ENCODE measurements at regions not wholly inside any gene's neighbourhood (a gene's known extent, or its start where the extent isn't known, plus 50 kb on each side); places are given as distances from the start of the nearest gene placed in this dataset.

GRCh38 chr20:4066551-4066950, 51.2 kb upstream of the RNF24 start:
- H3K4me2 ChIP-seq (ENCODE audit: low read depth, low read length): no peak overlapping the region
- no peak for ATAC-seq
- H3K27ac ChIP-seq (ENCODE audit: extremely low read length, insufficient read depth, low read length): no peak overlapping the region
- H2AFZ ChIP-seq (ENCODE audit: low read length): no peak overlapping the region
- peaks cover 3 to 33% of the 10 kb centered on the region in 2 experiments; a peak in 3 of 5 replicates for H3K27me3 ChIP-seq (ENCODE audit: control insufficient read depth in 1 of 2, insufficient read depth in 2 of 2, low read length in 2 of 2)
- POLR2A ChIA-PET: no interaction called here
- WGBS (ENCODE audit: low lambda C conversion rate): 39% methylated on average over 5 of the region's 5 CpGs
- H3K4me3 ChIP-seq (replicated peaks in 1 of 3; ENCODE audit: insufficient read depth in 1 of 3, low read depth in 2 of 3, low read length in 3 of 3): no peak overlapping the region
- H3K9ac ChIP-seq (ENCODE audit: insufficient read depth, low read depth, low read length): no peak overlapping the region
- H3K4me1 ChIP-seq (ENCODE audit: insufficient read depth, low read length): peaks cover 23% of the 10 kb centered on the region
- no peaks in the 10 kb centered on the region for H4K20me1 ChIP-seq (ENCODE audit: insufficient read depth, low read length)
- intact Hi-C loops (cut with micrococcal nuclease; ENCODE audit: unreplicated experiment): no loop called here
- in situ Hi-C loops (cut with HindIII; ENCODE audit: extremely low pct_ligation_motif_present, low pct_unique_long_range_greater_than_20kb): no loop called here
- CTCF ChIA-PET (ENCODE audit: low intra/inter-chr PET ratio, low total read pairs): no interaction called here
- H3K36me3 ChIP-seq (replicated peaks in 1 of 2; ENCODE audit: control insufficient read depth in 1 of 2, insufficient read depth in 2 of 2, low read length in 2 of 2): no peaks in the 10 kb centered on the region
- no peaks in the 10 kb centered on the region for H3K9me3 ChIP-seq (ENCODE audit: low read length)
- FAIRE-seq: no peak
- no peak for DNase-seq (ENCODE audit: low spot score)
- no TSS peak for BruUV-seq (replicated peaks)
- no peaks in the 10 kb centered on the region for H3K79me2 ChIP-seq (ENCODE audit: insufficient read depth, low read length)
- TF ChIP-seq ZNF431 (CRISPR knock-in tag; IDR thresholded peaks at IDR 0.05; ENCODE audit: borderline replicate concordance, low read depth) (no peak), REXO4 (CRISPR knock-in tag; IDR thresholded peaks at IDR 0.05; ENCODE audit: borderline replicate concordance) (no peak), SMARCE1 (IDR thresholded peaks at IDR 0.05; ENCODE audit: borderline replicate concordance) (no peak), ZNF207 (IDR thresholded peaks at IDR 0.05; ENCODE audit: borderline replicate concordance) (no peak), MIER3 (CRISPR knock-in tag; IDR thresholded peaks at IDR 0.05; ENCODE audit: borderline replicate concordance) (no peak), ZNF850 (CRISPR knock-in tag; conservative IDR thresholded peaks at IDR 0.05) (no peak), SP5 (CRISPR knock-in tag; IDR thresholded peaks at IDR 0.05; ENCODE audit: borderline replicate concordance, low read depth) (no peak), STAT5B (CRISPR knock-in tag; IDR thresholded peaks at IDR 0.05) (no peak), SP140L (CRISPR knock-in tag; IDR thresholded peaks at IDR 0.05; ENCODE audit: borderline replicate concordance) (no peak), MAFK (conservative IDR thresholded peaks at IDR 0.05 in 1 of 2, IDR thresholded peaks at IDR 0.05 in 1 of 2; ENCODE audit: low read length in 2 of 2) (no peak), KDM4B (CRISPR knock-in tag; IDR thresholded peaks at IDR 0.05) (no peak), ZNF878 (CRISPR knock-in tag; IDR thresholded peaks at IDR 0.05) (no peak), NFE2 (CRISPR knock-in tag; IDR thresholded peaks at IDR 0.05) (no peak), PPARG (CRISPR knock-in tag; conservative IDR thresholded peaks at IDR 0.05) (no peak), ZNF510 (CRISPR knock-in tag; IDR thresholded peaks at IDR 0.05; ENCODE audit: low read depth) (no peak), NFYB (CRISPR knock-in tag; IDR thresholded peaks at IDR 0.05) (no peak)
- TF ChIP-seq, protein P1, sequence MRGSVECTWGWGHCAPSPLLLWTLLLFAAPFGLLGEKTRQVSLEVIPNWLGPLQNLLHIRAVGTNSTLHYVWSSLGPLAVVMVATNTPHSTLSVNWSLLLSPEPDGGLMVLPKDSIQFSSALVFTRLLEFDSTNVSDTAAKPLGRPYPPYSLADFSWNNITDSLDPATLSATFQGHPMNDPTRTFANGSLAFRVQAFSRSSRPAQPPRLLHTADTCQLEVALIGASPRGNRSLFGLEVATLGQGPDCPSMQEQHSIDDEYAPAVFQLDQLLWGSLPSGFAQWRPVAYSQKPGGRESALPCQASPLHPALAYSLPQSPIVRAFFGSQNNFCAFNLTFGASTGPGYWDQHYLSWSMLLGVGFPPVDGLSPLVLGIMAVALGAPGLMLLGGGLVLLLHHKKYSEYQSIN (CRISPR knock-in tag; IDR thresholded peaks at IDR 0.05; ENCODE audit: borderline replicate concordance): no peak
- TF ChIP-seq, protein P2, sequence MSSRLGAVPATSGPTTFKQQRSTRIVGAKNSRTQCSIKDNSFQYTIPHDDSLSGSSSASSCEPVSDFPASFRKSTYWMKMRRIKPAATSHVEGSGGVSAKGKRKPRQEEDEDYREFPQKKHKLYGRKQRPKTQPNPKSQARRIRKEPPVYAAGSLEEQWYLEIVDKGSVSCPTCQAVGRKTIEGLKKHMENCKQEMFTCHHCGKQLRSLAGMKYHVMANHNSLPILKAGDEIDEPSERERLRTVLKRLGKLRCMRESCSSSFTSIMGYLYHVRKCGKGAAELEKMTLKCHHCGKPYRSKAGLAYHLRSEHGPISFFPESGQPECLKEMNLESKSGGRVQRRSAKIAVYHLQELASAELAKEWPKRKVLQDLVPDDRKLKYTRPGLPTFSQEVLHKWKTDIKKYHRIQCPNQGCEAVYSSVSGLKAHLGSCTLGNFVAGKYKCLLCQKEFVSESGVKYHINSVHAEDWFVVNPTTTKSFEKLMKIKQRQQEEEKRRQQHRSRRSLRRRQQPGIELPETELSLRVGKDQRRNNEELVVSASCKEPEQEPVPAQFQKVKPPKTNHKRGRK (CRISPR knock-in tag; IDR thresholded peaks at IDR 0.05): no peak
- TF ChIP-seq, protein P3, sequence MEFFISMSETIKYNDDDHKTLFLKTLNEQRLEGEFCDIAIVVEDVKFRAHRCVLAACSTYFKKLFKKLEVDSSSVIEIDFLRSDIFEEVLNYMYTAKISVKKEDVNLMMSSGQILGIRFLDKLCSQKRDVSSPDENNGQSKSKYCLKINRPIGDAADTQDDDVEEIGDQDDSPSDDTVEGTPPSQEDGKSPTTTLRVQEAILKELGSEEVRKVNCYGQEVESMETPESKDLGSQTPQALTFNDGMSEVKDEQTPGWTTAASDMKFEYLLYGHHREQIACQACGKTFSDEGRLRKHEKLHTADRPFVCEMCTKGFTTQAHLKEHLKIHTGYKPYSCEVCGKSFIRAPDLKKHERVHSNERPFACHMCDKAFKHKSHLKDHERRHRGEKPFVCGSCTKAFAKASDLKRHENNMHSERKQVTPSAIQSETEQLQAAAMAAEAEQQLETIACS (CRISPR knock-in tag; IDR thresholded peaks at IDR 0.05): no peak
- TF ChIP-seq, protein P4, sequence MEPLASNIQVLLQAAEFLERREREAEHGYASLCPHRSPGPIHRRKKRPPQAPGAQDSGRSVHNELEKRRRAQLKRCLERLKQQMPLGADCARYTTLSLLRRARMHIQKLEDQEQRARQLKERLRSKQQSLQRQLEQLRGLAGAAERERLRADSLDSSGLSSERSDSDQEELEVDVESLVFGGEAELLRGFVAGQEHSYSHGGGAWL (CRISPR knock-in tag; IDR thresholded peaks at IDR 0.05): no peak
